ENCODE measurements at regions not wholly inside any gene's neighbourhood (a gene's known extent, or its start where the extent isn't known, plus 50 kb on each side); places are given as distances from the start of the nearest gene placed in this dataset.

DNA sequence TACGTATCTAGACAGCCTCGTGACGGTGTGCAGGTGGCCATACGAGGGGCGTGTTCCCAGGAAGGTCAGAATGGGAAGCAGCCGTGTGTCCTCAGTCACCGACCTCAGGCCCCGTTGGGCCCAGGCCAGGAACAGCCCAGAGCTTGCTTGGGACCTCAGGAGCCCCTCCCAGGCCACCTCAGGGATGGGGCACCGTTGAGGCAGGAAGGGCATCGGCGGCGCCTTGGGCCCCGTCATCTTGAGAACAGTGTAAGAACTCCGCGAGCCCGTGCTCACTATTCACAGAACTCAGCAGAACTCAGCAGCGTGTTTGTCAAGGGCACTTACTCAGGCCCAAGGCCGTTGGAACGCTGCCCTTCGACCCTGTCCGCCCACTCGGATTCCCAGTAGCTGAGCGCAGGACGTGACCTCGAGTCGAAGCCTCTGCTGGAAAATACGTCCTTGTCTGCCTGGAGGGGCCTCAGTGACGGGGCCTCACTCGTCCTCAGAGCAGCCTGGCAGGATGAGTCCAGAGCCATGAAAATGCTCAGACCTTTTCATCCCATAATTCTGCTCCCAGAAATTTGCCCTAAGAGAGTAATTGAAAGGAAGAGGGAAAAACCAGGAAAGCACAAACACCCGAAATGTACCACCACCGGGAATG is 1134.8 kb downstream of the BRD1 start (continued):
- TF ChIP-seq KDM6A (CRISPR knock-in tag; IDR thresholded peaks at IDR 0.05; ENCODE audit: low read depth): peak; percentile 55; the same call in 1 of the 2 replicates
- no peak for TF ChIP-seq NONO (IDR thresholded peaks at IDR 0.05)
- TF ChIP-seq NONO (CRISPR knock-in tag; conservative IDR thresholded peaks at IDR 0.05): peak; percentile 82; the same call in 1 of the 2 replicates
- no peak for TF ChIP-seq ZC3H4 (CRISPR knock-in tag; IDR thresholded peaks at IDR 0.05; ENCODE audit: borderline replicate concordance)
- peak; percentile 46; the same call in 1 of the 2 replicates for TF ChIP-seq BORCS8-MEF2B (CRISPR knock-in tag; IDR thresholded peaks at IDR 0.05)
- no peak; the same call in 1 of the 2 replicates for TF ChIP-seq ZNF644 (CRISPR knock-in tag; IDR thresholded peaks at IDR 0.05; ENCODE audit: low read depth)
- TF ChIP-seq, protein P1, sequence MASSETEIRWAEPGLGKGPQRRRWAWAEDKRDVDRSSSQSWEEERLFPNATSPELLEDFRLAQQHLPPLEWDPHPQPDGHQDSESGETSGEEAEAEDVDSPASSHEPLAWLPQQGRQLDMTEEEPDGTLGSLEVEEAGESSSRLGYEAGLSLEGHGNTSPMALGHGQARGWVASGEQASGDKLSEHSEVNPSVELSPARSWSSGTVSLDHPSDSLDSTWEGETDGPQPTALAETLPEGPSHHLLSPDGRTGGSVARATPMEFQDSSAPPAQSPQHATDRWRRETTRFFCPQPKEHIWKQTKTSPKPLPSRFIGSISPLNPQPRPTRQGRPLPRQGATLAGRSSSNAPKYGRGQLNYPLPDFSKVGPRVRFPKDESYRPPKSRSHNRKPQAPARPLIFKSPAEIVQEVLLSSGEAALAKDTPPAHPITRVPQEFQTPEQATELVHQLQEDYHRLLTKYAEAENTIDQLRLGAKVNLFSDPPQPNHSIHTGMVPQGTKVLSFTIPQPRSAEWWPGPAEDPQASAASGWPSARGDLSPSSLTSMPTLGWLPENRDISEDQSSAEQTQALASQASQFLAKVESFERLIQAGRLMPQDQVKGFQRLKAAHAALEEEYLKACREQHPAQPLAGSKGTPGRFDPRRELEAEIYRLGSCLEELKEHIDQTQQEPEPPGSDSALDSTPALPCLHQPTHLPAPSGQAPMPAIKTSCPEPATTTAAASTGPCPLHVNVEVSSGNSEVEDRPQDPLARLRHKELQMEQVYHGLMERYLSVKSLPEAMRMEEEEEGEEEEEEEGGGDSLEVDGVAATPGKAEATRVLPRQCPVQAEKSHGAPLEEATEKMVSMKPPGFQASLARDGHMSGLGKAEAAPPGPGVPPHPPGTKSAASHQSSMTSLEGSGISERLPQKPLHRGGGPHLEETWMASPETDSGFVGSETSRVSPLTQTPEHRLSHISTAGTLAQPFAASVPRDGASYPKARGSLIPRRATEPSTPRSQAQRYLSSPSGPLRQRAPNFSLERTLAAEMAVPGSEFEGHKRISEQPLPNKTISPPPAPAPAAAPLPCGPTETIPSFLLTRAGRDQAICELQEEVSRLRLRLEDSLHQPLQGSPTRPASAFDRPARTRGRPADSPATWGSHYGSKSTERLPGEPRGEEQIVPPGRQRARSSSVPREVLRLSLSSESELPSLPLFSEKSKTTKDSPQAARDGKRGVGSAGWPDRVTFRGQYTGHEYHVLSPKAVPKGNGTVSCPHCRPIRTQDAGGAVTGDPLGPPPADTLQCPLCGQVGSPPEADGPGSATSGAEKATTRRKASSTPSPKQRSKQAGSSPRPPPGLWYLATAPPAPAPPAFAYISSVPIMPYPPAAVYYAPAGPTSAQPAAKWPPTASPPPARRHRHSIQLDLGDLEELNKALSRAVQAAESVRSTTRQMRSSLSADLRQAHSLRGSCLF (CRISPR knock-in tag; IDR thresholded peaks at IDR 0.05; ENCODE audit: borderline replicate concordance): no peak
- TF ChIP-seq, protein P2, sequence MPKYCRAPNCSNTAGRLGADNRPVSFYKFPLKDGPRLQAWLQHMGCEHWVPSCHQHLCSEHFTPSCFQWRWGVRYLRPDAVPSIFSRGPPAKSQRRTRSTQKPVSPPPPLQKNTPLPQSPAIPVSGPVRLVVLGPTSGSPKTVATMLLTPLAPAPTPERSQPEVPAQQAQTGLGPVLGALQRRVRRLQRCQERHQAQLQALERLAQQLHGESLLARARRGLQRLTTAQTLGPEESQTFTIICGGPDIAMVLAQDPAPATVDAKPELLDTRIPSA (CRISPR knock-in tag; IDR thresholded peaks at IDR 0.05; ENCODE audit: borderline replicate concordance): no peak
- TF ChIP-seq ZNF883 (CRISPR knock-in tag; IDR thresholded peaks at IDR 0.05; ENCODE audit: not compliant biosample characterization): peak; percentile 60
- peak; percentile 82; the same call in 1 of the 2 replicates for TF ChIP-seq SNAPC2 (CRISPR knock-in tag; IDR thresholded peaks at IDR 0.05)
- TF ChIP-seq, protein P3, sequence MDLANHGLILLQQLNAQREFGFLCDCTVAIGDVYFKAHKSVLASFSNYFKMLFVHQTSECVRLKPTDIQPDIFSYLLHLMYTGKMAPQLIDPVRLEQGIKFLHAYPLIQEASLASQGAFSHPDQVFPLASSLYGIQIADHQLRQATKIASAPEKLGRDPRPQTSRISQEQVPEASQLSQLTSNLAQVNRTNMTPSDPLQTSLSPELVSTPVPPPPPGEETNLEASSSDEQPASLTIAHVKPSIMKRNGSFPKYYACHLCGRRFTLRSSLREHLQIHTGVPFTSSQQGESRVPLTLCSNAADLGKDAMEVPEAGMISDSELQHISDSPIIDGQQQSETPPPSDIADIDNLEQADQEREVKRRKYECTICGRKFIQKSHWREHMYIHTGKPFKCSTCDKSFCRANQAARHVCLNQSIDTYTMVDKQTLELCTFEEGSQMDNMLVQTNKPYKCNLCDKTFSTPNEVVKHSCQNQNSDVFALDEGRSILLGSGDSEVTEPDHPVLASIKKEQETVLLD (CRISPR knock-in tag; IDR thresholded peaks at IDR 0.05; ENCODE audit: low read depth): no peak; the same call in 1 of the 2 replicates
- TF ChIP-seq, protein P4, sequence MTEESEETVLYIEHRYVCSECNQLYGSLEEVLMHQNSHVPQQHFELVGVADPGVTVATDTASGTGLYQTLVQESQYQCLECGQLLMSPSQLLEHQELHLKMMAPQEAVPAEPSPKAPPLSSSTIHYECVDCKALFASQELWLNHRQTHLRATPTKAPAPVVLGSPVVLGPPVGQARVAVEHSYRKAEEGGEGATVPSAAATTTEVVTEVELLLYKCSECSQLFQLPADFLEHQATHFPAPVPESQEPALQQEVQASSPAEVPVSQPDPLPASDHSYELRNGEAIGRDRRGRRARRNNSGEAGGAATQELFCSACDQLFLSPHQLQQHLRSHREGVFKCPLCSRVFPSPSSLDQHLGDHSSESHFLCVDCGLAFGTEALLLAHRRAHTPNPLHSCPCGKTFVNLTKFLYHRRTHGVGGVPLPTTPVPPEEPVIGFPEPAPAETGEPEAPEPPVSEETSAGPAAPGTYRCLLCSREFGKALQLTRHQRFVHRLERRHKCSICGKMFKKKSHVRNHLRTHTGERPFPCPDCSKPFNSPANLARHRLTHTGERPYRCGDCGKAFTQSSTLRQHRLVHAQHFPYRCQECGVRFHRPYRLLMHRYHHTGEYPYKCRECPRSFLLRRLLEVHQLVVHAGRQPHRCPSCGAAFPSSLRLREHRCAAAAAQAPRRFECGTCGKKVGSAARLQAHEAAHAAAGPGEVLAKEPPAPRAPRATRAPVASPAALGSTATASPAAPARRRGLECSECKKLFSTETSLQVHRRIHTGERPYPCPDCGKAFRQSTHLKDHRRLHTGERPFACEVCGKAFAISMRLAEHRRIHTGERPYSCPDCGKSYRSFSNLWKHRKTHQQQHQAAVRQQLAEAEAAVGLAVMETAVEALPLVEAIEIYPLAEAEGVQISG (CRISPR knock-in tag; IDR thresholded peaks at IDR 0.05): peak; percentile 75
- peak; percentile 67; the same call in 1 of the 2 replicates for TF ChIP-seq SRY (CRISPR knock-in tag; IDR thresholded peaks at IDR 0.05)
- TF ChIP-seq, protein P5, sequence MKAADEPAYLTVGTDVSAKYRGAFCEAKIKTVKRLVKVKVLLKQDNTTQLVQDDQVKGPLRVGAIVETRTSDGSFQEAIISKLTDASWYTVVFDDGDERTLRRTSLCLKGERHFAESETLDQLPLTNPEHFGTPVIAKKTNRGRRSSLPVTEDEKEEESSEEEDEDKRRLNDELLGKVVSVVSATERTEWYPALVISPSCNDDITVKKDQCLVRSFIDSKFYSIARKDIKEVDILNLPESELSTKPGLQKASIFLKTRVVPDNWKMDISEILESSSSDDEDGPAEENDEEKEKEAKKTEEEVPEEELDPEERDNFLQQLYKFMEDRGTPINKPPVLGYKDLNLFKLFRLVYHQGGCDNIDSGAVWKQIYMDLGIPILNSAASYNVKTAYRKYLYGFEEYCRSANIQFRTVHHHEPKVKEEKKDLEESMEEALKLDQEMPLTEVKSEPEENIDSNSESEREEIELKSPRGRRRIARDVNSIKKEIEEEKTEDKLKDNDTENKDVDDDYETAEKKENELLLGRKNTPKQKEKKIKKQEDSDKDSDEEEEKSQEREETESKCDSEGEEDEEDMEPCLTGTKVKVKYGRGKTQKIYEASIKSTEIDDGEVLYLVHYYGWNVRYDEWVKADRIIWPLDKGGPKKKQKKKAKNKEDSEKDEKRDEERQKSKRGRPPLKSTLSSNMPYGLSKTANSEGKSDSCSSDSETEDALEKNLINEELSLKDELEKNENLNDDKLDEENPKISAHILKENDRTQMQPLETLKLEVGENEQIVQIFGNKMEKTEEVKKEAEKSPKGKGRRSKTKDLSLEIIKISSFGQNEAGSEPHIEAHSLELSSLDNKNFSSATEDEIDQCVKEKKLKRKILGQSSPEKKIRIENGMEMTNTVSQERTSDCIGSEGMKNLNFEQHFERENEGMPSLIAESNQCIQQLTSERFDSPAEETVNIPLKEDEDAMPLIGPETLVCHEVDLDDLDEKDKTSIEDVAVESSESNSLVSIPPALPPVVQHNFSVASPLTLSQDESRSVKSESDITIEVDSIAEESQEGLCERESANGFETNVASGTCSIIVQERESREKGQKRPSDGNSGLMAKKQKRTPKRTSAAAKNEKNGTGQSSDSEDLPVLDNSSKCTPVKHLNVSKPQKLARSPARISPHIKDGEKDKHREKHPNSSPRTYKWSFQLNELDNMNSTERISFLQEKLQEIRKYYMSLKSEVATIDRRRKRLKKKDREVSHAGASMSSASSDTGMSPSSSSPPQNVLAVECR (CRISPR knock-in tag; IDR thresholded peaks at IDR 0.05; ENCODE audit: borderline replicate concordance): peak; percentile 71; the same call in 1 of the 2 replicates
- TF ChIP-seq ZNF329 (CRISPR knock-in tag; IDR thresholded peaks at IDR 0.05; ENCODE audit: low read depth): no peak

Measured in HepG2 (cell line).